ENCODE measurements at regions not wholly inside any gene's neighbourhood (a gene's known extent, or its start where the extent isn't known, plus 50 kb on each side); places are given as distances from the start of the nearest gene placed in this dataset.

DNA sequence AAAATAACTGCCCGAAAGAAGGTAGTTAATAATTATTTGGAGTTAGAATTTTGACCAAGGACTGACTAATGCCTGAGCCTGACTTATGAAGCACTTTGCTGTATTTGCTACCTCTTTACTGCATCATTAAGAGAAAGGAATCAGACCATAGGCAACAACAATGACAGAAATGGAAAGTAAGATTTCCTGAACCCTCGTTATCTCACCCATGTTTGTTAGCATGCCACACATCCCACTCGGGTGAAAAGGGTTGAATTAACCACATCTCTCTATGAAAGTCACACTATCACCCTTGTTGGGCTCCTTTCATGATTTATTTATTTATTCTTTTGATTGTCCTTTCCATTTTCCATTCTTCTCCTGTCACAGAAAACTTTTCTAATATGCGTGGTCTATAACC is 59.6 kb downstream of the OLIG3 start:
- DNase-seq (no peak), ATAC-seq (no peak)
- H3K36me3 ChIP-seq (ENCODE audit: insufficient read depth in 1 of 2, low read depth in 1 of 2): no peaks in the 10 kb centered on the region
- H3K4me3 ChIP-seq: no peak overlapping the region
- WGBS, 3 donors: 85 to 87% (median 86%) methylated on average over 4 of the region's 4 CpGs
- no peaks in the 10 kb centered on the region for H3K4me1 ChIP-seq
- no peaks in the 10 kb centered on the region for H3K9me3 ChIP-seq
- TF ChIP-seq, protein P1, sequence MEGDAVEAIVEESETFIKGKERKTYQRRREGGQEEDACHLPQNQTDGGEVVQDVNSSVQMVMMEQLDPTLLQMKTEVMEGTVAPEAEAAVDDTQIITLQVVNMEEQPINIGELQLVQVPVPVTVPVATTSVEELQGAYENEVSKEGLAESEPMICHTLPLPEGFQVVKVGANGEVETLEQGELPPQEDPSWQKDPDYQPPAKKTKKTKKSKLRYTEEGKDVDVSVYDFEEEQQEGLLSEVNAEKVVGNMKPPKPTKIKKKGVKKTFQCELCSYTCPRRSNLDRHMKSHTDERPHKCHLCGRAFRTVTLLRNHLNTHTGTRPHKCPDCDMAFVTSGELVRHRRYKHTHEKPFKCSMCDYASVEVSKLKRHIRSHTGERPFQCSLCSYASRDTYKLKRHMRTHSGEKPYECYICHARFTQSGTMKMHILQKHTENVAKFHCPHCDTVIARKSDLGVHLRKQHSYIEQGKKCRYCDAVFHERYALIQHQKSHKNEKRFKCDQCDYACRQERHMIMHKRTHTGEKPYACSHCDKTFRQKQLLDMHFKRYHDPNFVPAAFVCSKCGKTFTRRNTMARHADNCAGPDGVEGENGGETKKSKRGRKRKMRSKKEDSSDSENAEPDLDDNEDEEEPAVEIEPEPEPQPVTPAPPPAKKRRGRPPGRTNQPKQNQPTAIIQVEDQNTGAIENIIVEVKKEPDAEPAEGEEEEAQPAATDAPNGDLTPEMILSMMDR (IDR thresholded peaks at IDR 0.05): no peak
- intact Hi-C loops (cut with DNase I): no loop called here
- no peak overlapping the region for H3K27ac ChIP-seq
- no peaks in the 10 kb centered on the region for H3K27me3 ChIP-seq (ENCODE audit: insufficient read depth in 3 of 3, low read length in 2 of 3)

DNA sequence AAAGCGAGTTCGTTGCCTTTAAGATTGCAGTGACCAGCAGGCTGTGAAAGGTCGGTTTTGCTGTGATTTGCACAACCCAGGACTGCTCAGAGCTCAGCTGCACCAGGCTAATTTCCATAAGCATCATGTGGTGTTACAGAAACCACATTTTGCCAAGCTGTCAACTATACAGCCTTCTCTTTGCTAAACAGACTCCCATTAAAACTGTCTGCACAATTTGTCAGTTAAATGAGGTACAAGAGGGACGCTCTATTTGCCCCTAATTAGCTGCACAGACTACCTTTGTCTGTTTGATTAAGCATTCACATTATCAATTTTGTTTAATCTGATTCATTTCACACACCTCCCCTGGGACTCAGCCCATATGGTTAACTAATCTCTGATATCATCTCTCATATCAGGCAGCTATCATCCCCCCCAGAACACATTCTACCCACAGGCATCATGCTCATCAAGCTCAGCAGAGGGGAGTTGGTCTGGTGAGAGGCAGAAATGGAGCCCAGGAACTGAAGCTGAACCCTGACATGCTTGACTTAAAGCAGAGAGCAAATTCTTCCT is 62.1 kb downstream of the OLIG3 start:
- intact Hi-C loops (cut with DNase I): no loop called here
- Histone ChIP-seq H3K4me3 (no peak overlapping the region), H3K9me3 (no peaks in the 10 kb centered on the region), H3K27ac (no peak overlapping the region), H3K36me3 (ENCODE audit: insufficient read depth in 1 of 2, low read depth in 1 of 2) (no peaks in the 10 kb centered on the region), H3K4me1 (no peaks in the 10 kb centered on the region), H3K27me3 (ENCODE audit: insufficient read depth in 3 of 3, low read length in 2 of 3) (no peaks in the 10 kb centered on the region)
- ATAC-seq (no peak), DNase-seq (no peak)
- TF ChIP-seq, protein P1 (IDR thresholded peaks at IDR 0.05): no peak
- WGBS, 3 donors: 72 to 79% (median 75%) methylated on average over 4 of the region's 4 CpGs

DNA sequence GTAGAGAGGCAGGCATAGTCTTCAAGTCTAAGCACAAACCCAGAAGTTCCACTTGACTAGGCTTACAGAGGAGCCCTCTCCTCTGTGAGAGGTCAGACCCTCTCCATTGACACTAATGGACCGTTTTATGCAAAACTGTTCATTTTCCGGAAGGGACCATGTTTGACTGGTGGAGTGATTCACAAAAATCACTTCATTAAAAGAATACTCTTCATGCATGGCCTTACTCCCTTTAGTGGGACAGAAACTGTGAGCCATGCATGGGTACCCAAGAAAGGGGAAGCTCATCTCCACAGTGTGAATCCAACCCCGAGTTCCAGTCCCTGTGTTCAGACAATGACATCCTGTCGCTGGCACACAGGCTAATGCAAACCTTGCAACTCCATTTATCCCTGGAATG is 63.2 kb downstream of the OLIG3 start:
- TF ChIP-seq, protein P1 (IDR thresholded peaks at IDR 0.05): no peak
- no peak for ATAC-seq
- 85 to 88% (median 86%) methylated on average over 4 of the region's 4 CpGs for WGBS, 3 donors
- Histone ChIP-seq H3K4me3 (no peak overlapping the region), H3K9me3 (no peaks in the 10 kb centered on the region), H3K27ac (no peak overlapping the region), H3K4me1 (no peaks in the 10 kb centered on the region), H3K36me3 (ENCODE audit: insufficient read depth in 1 of 2, low read depth in 1 of 2) (no peaks in the 10 kb centered on the region), H3K27me3 (ENCODE audit: insufficient read depth in 3 of 3, low read length in 2 of 3) (no peaks in the 10 kb centered on the region)
- no peak for DNase-seq
- intact Hi-C loops (cut with DNase I): no loop called here

DNA sequence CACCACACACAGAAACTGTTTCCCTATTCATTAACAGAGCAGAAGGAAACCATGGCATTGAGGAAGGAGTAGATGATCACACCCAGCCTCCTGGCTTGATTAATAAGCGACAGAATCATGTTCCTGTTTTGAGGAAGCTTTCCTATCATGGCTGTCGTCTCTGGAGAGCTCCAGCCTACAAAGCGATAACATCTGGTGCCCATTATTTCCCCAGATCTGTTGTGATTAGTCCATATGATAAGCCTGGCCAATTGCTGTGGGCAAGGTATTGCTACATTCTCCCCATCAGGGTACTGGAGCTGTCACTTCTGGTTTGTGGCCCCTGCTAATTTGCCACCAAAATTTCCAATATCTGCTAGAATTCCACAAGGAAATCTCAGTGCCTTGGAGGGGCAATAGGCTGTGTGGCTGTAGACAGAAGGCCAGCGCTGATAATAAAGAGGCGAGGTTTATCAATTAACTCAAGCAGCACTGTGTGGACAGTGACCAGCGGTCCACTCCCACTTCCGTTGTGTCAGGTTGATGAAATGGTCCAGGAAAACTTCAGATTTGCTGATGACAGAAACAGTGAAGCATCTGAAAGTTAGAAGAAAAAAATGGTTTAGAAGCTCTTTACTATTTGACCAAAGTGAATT is 66.4 kb downstream of the OLIG3 start:
- 73 to 80% (median 80%) methylated on average over 7 of the region's 7 CpGs for WGBS, 3 donors
- no peaks in the 10 kb centered on the region for H3K36me3 ChIP-seq (ENCODE audit: insufficient read depth in 1 of 2, low read depth in 1 of 2)
- intact Hi-C loops (cut with DNase I): no loop called here
- no peak overlapping the region for H3K4me3 ChIP-seq
- DNase-seq (no peak), ATAC-seq (no peak)
- H3K9me3 ChIP-seq: no peaks in the 10 kb centered on the region
- no peaks in the 10 kb centered on the region for H3K4me1 ChIP-seq
- H3K27ac ChIP-seq: no peak overlapping the region
- H3K27me3 ChIP-seq (ENCODE audit: insufficient read depth in 3 of 3, low read length in 2 of 3): no peaks in the 10 kb centered on the region
- TF ChIP-seq, protein P1 (IDR thresholded peaks at IDR 0.05): no peak
